ENCODE measurements at regions not wholly inside any gene's neighbourhood (a gene's known extent, or its start where the extent isn't known, plus 50 kb on each side); places are given as distances from the start of the nearest gene placed in this dataset.

GRCh38 chr18:64322189-64322588 is 173.3 kb upstream of the LINC00305 start:
- H3K9ac ChIP-seq (ENCODE audit: low read length) = no peak overlapping the region

DNA sequence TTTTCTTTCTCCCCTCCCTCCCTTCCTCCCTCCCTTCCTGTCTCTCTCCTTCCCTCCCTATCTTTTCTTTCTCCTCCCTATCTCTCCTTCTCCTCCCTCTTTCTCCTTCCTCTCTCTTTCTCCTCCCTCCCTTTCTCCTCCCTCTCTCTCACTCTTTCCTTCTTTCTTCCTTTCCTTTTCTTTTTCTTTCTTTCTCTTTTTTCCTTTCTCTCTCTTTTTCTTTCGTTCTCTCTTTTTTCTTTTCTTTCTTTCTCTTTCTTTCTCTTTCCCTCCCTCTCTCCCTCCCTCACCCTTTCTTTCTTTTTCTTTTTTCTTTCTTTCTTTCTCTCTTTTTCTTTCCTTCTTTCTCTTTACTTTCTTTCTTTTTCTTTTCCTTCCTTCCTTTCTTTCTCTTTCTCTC is 169.7 kb upstream of the LINC00305 start:
- no peaks in the 10 kb centered on the region for H3K9me3 ChIP-seq (ENCODE audit: insufficient read depth, low read length)
- H3K36me3 ChIP-seq (ENCODE audit: low read length) = no peaks in the 10 kb centered on the region
- H3K27me3 ChIP-seq (ENCODE audit: low read length) = no peaks in the 10 kb centered on the region
- H3K4me3 ChIP-seq (ENCODE audit: insufficient read depth, low read length, poor library complexity, severe bottlenecking) = no peak overlapping the region
- no peaks in the 10 kb centered on the region; the same call in 1 of the 2 replicates for H4K20me1 ChIP-seq (ENCODE audit: low read depth, low read length)
- H3F3A ChIP-seq (ENCODE audit: insufficient read depth) = no peaks in the 10 kb centered on the region
- TF ChIP-seq EZH2phosphoT487 (conservative IDR thresholded peaks at IDR 0.05; ENCODE audit: low read length) = no peak
- TF ChIP-seq, protein P1, sequence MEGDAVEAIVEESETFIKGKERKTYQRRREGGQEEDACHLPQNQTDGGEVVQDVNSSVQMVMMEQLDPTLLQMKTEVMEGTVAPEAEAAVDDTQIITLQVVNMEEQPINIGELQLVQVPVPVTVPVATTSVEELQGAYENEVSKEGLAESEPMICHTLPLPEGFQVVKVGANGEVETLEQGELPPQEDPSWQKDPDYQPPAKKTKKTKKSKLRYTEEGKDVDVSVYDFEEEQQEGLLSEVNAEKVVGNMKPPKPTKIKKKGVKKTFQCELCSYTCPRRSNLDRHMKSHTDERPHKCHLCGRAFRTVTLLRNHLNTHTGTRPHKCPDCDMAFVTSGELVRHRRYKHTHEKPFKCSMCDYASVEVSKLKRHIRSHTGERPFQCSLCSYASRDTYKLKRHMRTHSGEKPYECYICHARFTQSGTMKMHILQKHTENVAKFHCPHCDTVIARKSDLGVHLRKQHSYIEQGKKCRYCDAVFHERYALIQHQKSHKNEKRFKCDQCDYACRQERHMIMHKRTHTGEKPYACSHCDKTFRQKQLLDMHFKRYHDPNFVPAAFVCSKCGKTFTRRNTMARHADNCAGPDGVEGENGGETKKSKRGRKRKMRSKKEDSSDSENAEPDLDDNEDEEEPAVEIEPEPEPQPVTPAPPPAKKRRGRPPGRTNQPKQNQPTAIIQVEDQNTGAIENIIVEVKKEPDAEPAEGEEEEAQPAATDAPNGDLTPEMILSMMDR (IDR thresholded peaks at IDR 0.05; ENCODE audit: insufficient read depth, low read length, poor library complexity, severe bottlenecking) = no peak
- no peak overlapping the region for H3K27ac ChIP-seq (ENCODE audit: low read depth, low read length)
- H2AFZ ChIP-seq (ENCODE audit: low read depth, low read length, severe bottlenecking) = no peak overlapping the region
- no peak overlapping the region for H3K9ac ChIP-seq (ENCODE audit: low read length)
- no peaks in the 10 kb centered on the region for H3K9me2 ChIP-seq (replicated peaks; ENCODE audit: insufficient read depth, low read length)
- no peak overlapping the region for H3K4me2 ChIP-seq (ENCODE audit: low read depth, low read length, poor library complexity, severe bottlenecking)
- no peaks in the 10 kb centered on the region for H3K79me2 ChIP-seq (ENCODE audit: insufficient read depth, low read length)

More at GRCh38 chr18:64322189-64322588, 173.3 kb upstream of the LINC00305 start:
- Histone ChIP-seq H3K27ac (ENCODE audit: low read depth, low read length) (no peak overlapping the region), H3F3A (ENCODE audit: insufficient read depth) (no peaks in the 10 kb centered on the region), H3K4me2 (ENCODE audit: low read depth, low read length, poor library complexity, severe bottlenecking) (no peak overlapping the region), H3K9me3 (ENCODE audit: insufficient read depth, low read length) (no peaks in the 10 kb centered on the region), H3K27me3 (ENCODE audit: low read length) (no peaks in the 10 kb centered on the region), H3K9me2 (replicated peaks; ENCODE audit: insufficient read depth, low read length) (no peaks in the 10 kb centered on the region), H2AFZ (ENCODE audit: low read depth, low read length, severe bottlenecking) (no peak overlapping the region), H3K36me3 (ENCODE audit: low read length) (no peaks in the 10 kb centered on the region), H3K79me2 (ENCODE audit: insufficient read depth, low read length) (no peaks in the 10 kb centered on the region), H4K20me1 (ENCODE audit: low read depth, low read length) (no peaks in the 10 kb centered on the region; the same call in 1 of the 2 replicates), H3K4me3 (ENCODE audit: insufficient read depth, low read length, poor library complexity, severe bottlenecking) (no peak overlapping the region)
- TF ChIP-seq EZH2phosphoT487 (conservative IDR thresholded peaks at IDR 0.05; ENCODE audit: low read length) = no peak
- TF ChIP-seq, protein P1 (IDR thresholded peaks at IDR 0.05; ENCODE audit: insufficient read depth, low read length, poor library complexity, severe bottlenecking) = no peak

DNA sequence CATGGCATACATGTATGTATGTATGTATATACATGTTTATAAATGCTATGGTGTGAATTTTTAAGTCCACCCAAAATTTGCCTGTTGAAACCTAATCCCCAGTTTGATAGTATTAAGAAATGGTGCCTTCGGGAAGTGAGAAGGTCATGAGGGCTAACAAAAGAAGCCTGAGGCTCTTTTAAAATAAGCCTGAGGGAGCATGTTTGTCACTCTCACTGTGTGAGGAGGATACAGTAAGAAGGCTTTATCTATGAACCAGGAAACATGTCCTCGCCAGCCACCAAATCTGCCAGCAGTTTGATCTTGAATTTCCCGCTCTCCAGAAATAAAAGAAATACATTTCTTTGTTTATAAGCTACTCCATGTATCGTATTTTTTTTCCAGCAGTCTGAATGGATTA is 163.0 kb upstream of the LINC00305 start:
- TF ChIP-seq, protein P1 (IDR thresholded peaks at IDR 0.05; ENCODE audit: insufficient read depth, low read length, poor library complexity, severe bottlenecking) = no peak
- TF ChIP-seq EZH2phosphoT487 (conservative IDR thresholded peaks at IDR 0.05; ENCODE audit: low read length) = no peak
- H3K36me3 ChIP-seq (ENCODE audit: low read length) = no peaks in the 10 kb centered on the region
- no peaks in the 10 kb centered on the region for H3F3A ChIP-seq (ENCODE audit: insufficient read depth)
- H4K20me1 ChIP-seq (ENCODE audit: low read depth, low read length) = no peaks in the 10 kb centered on the region
- no peaks in the 10 kb centered on the region for H3K9me3 ChIP-seq (ENCODE audit: insufficient read depth, low read length)
- H3K79me2 ChIP-seq (ENCODE audit: insufficient read depth, low read length) = no peaks in the 10 kb centered on the region
- H3K4me3 ChIP-seq (ENCODE audit: insufficient read depth, low read length, poor library complexity, severe bottlenecking) = no peak overlapping the region
- no peaks in the 10 kb centered on the region for H3K27me3 ChIP-seq (ENCODE audit: low read length)
- H3K4me2 ChIP-seq (ENCODE audit: low read depth, low read length, poor library complexity, severe bottlenecking) = no peak overlapping the region
- no peak overlapping the region for H3K27ac ChIP-seq (ENCODE audit: low read depth, low read length)
- H3K9ac ChIP-seq (ENCODE audit: low read length) = no peak overlapping the region
- H3K9me2 ChIP-seq (replicated peaks; ENCODE audit: insufficient read depth, low read length) = no peaks in the 10 kb centered on the region
- no peak overlapping the region for H2AFZ ChIP-seq (ENCODE audit: low read depth, low read length, severe bottlenecking)

Measured in SU-DHL-6 (cell line).